ENCODE measurements at regions not wholly inside any gene's neighbourhood (a gene's known extent, or its start where the extent isn't known, plus 50 kb on each side); places are given as distances from the start of the nearest gene placed in this dataset.

DNA sequence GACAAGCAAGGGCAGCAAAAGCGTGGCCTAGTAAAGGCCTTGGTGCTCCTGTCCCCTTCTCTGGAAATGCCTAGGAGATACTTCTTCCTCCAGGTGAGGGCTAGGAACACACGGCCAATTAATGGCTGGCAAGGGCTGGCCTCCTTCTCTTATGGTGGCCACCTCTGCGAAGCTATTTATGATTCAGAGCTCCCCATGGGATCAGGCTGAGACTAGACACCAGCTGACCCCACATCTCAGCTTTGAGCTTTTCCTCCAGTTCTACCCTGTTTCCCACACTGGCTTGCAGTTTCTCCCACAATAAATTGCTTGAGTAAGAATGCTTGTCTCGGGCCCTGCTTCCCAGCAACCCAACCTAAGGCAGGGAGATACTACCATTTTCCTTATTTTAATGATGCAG lies 53.7 kb downstream of the CAMK2N1 start:
- ATAC-seq (no peak), DNase-seq (no peak)
- no peaks in the 10 kb centered on the region for H3K4me1 Mint-ChIP-seq
- H3K36me3 Mint-ChIP-seq (ENCODE audit: low read depth), result no peaks in the 10 kb centered on the region
- H3K4me3 Mint-ChIP-seq, result no peak overlapping the region
- no peak overlapping the region for H3K27ac Mint-ChIP-seq
- peaks cover 49% of the 10 kb centered on the region for H3K27me3 Mint-ChIP-seq
- no peaks in the 10 kb centered on the region for H3K9me3 Mint-ChIP-seq

DNA sequence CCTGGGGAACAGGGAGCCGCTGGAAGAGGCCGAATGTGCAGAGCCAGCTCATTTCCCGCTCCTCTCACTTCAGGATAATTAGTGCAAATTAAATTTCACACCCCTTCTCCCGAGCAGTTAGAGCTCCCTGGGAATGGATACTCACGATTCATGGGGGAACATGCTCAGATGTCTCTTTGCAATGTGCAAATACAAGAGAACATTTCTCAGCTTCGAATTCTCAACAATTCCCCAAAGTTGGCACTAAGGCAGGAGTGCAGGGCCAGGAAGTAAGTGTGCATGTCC lies 54.9 kb downstream of the CAMK2N1 start:
- DNase-seq, result no peak
- H3K4me3 Mint-ChIP-seq, result no peak overlapping the region
- H3K9me3 Mint-ChIP-seq, result no peaks in the 10 kb centered on the region
- H3K36me3 Mint-ChIP-seq (ENCODE audit: low read depth), result no peaks in the 10 kb centered on the region
- peaks cover 50% of the 10 kb centered on the region for H3K27me3 Mint-ChIP-seq
- no peak overlapping the region for H3K27ac Mint-ChIP-seq
- ATAC-seq, result no peak
- peaks cover 11% of the 10 kb centered on the region for H3K4me1 Mint-ChIP-seq

DNA sequence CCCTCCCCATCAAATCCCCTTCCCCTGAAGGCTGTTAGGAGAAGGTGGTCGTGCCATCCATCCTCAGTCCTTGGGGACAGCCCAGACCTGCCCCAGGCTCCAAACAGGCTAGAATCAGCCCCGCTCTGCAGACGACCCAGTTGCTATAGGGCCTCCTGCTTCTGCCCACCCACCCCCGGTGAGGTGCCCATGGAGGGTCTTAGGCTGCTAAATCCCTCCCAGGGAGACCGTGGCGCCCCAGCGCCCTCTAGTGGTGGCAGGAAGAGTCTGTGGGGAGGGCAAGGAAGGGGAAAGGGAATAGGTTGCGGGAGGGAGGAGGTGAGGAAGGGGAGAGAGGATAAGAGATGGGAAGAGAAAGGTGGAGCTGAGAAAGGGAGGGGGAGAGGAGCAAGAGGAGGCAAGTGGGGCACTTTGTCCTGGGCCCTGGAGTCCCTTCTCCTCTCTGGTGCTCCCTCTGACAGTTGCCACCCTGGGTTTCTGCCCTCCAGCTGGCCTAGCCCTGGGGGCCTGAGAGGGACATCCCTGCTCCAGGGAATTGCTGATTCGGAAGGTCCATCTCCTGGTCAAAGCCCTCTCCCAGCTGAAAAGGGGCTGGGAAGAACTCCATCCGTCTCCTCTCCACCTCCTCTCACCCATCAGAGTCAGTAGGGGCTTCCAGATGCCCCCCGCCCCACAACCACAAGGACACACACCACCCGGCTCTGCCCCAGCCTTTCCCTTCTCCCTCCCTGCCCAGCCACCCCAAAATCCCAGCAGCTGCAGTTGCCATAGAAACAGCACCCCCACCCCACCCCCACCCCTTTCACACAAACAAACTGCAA lies 55.4 kb downstream of the CAMK2N1 start:
- no peaks in the 10 kb centered on the region for H3K36me3 Mint-ChIP-seq (ENCODE audit: low read depth)
- H3K27me3 Mint-ChIP-seq, result peaks cover 51% of the 10 kb centered on the region
- no peak overlapping the region for H3K4me3 Mint-ChIP-seq
- no peak overlapping the region for H3K27ac Mint-ChIP-seq
- H3K4me1 Mint-ChIP-seq, result peaks cover 13% of the 10 kb centered on the region
- DNase-seq, result peak; percentile 66
- peak; percentile 42 for ATAC-seq
- H3K9me3 Mint-ChIP-seq, result peaks cover 1% of the 10 kb centered on the region

DNA sequence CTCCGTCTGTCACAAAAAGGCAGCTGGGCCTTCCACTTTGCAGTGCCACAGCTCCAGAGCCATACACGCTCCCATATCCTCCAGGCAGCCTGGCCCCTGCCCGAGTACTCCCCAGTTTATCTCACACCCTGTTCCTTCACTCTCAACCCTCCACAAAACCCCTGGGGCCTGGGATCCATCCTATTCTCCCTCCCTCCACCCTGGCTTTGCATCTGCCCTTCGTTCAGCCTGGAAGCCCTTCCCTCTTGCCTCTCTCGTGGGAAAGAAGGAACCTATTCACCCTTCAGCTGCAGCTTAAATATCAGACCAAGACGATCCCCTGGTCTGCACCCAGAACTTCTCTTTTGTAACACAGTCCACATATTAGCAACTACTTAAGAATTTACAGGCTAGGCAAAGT lies 56.7 kb downstream of the CAMK2N1 start:
- Mint-ChIP-seq H3K36me3 (ENCODE audit: low read depth) (no peaks in the 10 kb centered on the region), H3K27ac (no peak overlapping the region), H3K4me1 (peaks cover 13% of the 10 kb centered on the region), H3K9me3 (peaks cover 14% of the 10 kb centered on the region), H3K27me3 (peaks cover 45% of the 10 kb centered on the region), H3K4me3 (no peak overlapping the region)
- ATAC-seq, result no peak
- DNase-seq, result no peak

DNA sequence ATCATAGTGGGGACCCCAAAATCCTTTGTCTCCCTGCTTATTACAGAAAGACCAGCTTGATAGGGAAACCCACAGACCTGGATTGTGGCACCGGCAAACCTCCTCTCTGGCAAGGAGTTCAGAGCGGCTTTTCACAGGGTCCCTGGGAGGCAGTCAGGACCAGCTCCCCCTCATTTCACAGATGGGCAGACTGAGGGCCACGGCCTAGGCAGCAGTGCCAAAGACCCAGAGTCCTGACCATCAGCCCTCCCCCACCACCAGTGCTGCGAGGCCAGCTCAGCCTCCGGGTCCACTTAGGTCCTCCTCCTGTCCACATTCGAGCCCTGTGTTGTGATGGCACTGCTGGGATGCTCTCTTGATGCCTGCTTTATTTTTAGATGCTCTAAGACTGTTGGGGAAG lies 57.2 kb downstream of the CAMK2N1 start:
- no peak for ATAC-seq
- Mint-ChIP-seq H3K4me1 (peaks cover 13% of the 10 kb centered on the region), H3K9me3 (peaks cover 14% of the 10 kb centered on the region), H3K27ac (no peak overlapping the region), H3K27me3 (peaks cover 43% of the 10 kb centered on the region), H3K36me3 (ENCODE audit: low read depth) (no peaks in the 10 kb centered on the region), H3K4me3 (no peak overlapping the region)
- DNase-seq, result no peak

DNA sequence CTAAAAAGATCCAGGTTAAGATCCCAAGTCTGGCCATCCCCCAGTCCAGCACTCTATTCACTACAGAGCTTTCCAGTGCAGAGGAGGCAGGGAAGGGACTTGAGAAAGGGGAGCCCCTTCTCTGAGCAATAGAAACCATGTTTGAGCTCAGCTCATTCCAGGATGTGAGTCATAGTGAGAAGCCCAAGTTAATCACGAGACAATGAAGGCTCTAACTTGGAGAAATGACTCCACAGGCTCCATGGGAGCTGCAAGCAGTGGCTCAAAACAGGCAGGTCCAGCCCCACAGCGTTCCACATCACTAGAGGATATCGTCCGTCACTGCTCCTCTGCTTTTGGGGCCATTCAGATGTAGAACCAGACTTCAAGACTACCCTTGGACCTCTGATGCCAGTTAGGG lies 59.1 kb downstream of the CAMK2N1 start:
- H3K9me3 Mint-ChIP-seq, result peaks cover 29% of the 10 kb centered on the region
- peaks cover 13% of the 10 kb centered on the region for H3K4me1 Mint-ChIP-seq
- ATAC-seq (peak; percentile 79), DNase-seq (no peak)
- no peak overlapping the region for H3K27ac Mint-ChIP-seq
- H3K4me3 Mint-ChIP-seq, result no peak overlapping the region
- H3K27me3 Mint-ChIP-seq, result peaks cover 42% of the 10 kb centered on the region
- H3K36me3 Mint-ChIP-seq (ENCODE audit: low read depth), result peaks cover 6% of the 10 kb centered on the region

DNA sequence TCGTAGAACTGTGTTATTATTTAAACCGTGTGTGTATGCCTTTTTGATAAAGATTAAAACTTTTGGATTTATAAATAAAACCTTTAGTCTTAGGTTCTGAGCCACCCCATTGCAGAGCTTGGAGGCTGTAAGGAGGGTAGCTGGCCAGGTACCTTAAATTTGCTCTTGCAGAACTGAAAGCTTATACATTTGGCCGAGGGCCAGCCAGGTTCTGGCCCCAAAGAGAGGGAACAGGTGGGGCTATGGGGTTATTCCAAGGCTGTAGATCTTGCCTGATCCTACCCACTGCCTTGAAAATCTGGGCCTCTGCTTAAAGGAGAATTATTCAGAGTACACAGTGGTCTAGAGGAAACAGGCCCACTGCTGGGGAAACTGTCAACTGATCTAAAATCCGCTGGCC lies 59.6 kb downstream of the CAMK2N1 start:
- H3K27me3 Mint-ChIP-seq, result peaks cover 40% of the 10 kb centered on the region
- peaks cover 13% of the 10 kb centered on the region for H3K4me1 Mint-ChIP-seq
- H3K36me3 Mint-ChIP-seq (ENCODE audit: low read depth), result peaks cover 6% of the 10 kb centered on the region
- ATAC-seq, result no peak
- H3K27ac Mint-ChIP-seq, result no peak overlapping the region
- H3K4me3 Mint-ChIP-seq, result no peak overlapping the region
- DNase-seq, result no peak
- H3K9me3 Mint-ChIP-seq, result peaks cover 29% of the 10 kb centered on the region

DNA sequence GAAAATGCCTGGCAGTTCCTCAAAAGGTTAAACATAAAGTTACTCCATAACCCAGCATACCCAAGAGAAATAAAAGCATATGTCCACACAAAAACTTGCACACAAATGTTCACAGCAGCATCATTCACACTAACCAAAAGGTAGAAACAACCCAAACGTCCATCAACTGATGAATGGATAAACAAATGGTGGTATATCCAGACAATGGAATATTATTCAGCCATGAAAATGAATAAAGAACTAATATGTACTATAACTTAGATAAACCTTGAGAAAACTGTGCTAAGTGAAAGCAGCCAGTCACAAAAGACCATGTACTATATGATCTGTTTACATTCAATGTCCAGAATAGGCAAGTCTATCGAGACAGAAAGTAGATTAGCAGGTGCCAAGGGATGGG lies 60.4 kb downstream of the CAMK2N1 start:
- ATAC-seq (no peak), DNase-seq (no peak)

DNA sequence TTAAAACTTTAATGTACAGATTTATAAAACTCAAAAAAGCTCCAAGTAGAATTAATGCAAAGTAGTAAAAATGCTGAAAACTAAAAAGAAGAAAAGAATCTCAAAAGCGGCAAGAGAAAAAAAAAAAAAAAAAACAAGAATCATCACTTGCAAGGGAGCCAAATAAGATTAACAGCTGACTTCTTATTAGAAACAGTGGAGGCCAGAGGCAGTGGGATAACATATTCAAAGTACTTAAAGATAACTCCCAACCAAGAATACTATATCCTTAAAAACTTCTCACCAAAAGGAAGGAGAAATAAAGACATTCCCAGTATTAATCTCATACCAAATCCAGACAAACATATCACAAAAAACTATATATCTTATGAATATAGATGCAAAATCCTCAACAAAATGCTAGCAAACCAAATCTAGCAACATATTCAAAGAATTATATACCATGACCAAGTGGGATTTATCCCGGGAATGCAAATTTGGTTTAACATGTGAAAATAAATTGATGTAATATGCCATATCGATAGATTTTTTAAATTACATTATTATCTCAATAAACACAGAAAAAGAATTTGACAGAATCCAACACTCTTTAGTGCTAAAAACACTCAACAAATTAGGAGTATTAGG lies 62.7 kb downstream of the CAMK2N1 start:
- Mint-ChIP-seq H3K9me3 (peaks cover 35% of the 10 kb centered on the region), H3K4me3 (no peak overlapping the region), H3K36me3 (ENCODE audit: low read depth) (peaks cover 6% of the 10 kb centered on the region), H3K27ac (no peak overlapping the region), H3K4me1 (peaks cover 13% of the 10 kb centered on the region), H3K27me3 (peaks cover 39% of the 10 kb centered on the region)
- ATAC-seq, result no peak
- no peak for DNase-seq

More for the DNA sequence above, 60.4 kb downstream of the CAMK2N1 start:
- Mint-ChIP-seq H3K4me3 (no peak overlapping the region), H3K9me3 (peaks cover 35% of the 10 kb centered on the region), H3K27ac (no peak overlapping the region), H3K36me3 (ENCODE audit: low read depth) (peaks cover 6% of the 10 kb centered on the region), H3K27me3 (peaks cover 40% of the 10 kb centered on the region), H3K4me1 (peaks cover 13% of the 10 kb centered on the region)

DNA sequence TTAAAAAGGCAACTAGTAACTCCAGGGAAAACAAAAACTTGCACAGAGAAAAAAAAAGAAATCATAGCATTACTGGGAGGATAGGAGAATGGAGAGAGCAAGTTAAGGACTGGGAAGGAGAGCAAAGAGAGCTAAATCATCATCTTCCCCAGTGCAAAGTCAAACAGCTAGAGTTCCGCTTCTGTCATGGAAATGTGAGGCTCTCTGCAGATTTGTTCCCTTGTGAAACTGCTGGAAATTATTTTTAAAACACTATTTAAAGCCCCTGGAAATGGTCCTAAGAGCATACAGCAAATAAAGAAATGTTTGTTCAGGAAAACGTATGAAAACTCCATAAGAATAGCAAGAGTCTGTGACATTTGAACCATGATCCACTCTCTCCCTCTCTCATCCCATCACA lies 64.6 kb downstream of the CAMK2N1 start:
- peaks cover 6% of the 10 kb centered on the region for H3K36me3 Mint-ChIP-seq (ENCODE audit: low read depth)

DNA sequence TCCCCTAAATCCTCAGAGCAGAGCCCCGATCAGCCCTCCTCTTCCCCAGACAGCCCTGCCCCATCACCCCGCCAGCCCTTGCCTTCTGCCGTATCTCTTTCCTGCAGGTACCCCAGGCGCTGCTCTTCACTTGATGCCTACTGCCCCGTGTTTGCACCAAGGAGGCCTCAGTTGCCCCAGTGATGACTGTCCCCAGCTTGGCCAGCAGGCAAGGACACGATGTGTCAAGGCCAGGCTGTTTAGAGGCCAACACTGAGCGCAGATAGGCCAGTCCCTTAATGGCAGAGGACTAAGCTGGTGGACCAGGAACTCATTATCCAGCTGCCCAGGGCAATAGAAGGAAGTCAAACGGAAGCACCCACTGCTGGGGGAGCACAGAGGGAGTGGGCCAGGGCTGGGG lies 68.4 kb downstream of the CAMK2N1 start:
- no peak for ATAC-seq
- Mint-ChIP-seq H3K9me3 (peaks cover 11% of the 10 kb centered on the region), H3K36me3 (ENCODE audit: low read depth) (peaks cover 2% of the 10 kb centered on the region), H3K27me3 (peaks cover 26% of the 10 kb centered on the region), H3K4me1 (no peaks in the 10 kb centered on the region), H3K4me3 (no peak overlapping the region), H3K27ac (no peak overlapping the region)
- no peak for DNase-seq

More for the DNA sequence above, 64.6 kb downstream of the CAMK2N1 start:
- Mint-ChIP-seq H3K27me3 (peaks cover 36% of the 10 kb centered on the region), H3K4me3 (no peak overlapping the region), H3K27ac (no peak overlapping the region), H3K9me3 (peaks cover 35% of the 10 kb centered on the region), H3K4me1 (peaks cover 5% of the 10 kb centered on the region)
- DNase-seq (no peak), ATAC-seq (no peak)

DNA sequence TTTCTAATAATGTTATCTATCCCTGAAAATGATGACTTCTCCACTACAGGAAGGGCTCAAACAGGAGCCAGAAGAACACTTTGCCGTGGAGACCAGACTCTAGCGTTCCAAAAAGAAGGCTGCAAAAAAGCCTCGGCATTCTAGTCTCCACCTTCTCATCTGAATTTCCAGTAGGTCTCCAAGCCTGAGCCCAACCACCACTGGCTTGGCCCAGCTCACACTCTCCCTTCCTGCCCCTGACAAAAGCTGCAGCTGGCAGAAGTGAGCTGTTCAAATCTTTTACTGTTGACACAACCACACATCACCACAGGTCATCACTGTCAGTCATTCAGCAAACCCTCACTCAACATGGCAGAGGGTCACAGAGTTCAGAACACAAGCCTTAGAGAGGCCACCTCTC lies 69.3 kb downstream of the CAMK2N1 start:
- Mint-ChIP-seq H3K9me3 (peaks cover 6% of the 10 kb centered on the region), H3K36me3 (ENCODE audit: low read depth) (no peaks in the 10 kb centered on the region), H3K4me3 (no peak overlapping the region), H3K27me3 (peaks cover 24% of the 10 kb centered on the region), H3K27ac (no peak overlapping the region), H3K4me1 (no peaks in the 10 kb centered on the region)
- ATAC-seq (no peak), DNase-seq (no peak)

DNA sequence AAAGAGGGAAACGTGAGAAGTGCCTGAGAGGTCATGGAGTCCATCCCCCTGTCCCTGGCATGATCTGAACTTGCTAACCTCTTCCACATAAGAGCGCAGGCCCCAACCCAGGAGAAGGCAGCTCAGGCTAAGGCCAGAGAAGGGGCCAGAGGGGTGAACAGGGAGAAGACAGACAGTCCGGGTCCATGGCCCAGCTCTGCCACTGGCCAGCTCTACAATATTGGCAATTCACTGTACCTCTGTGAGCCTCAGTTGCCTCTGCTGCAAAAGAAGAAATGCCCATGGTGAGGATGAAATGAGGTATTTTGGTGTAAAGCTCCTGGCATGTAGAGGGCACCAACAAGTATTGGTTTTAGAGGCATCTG lies 72.3 kb downstream of the CAMK2N1 start:
- DNase-seq, result no peak
- no peaks in the 10 kb centered on the region for H3K36me3 Mint-ChIP-seq (ENCODE audit: low read depth)
- H3K27ac Mint-ChIP-seq, result no peak overlapping the region
- H3K27me3 Mint-ChIP-seq, result peaks cover 4% of the 10 kb centered on the region
- peaks cover 1% of the 10 kb centered on the region for H3K4me1 Mint-ChIP-seq
- H3K4me3 Mint-ChIP-seq, result no peak overlapping the region
- ATAC-seq, result no peak
- no peaks in the 10 kb centered on the region for H3K9me3 Mint-ChIP-seq

DNA sequence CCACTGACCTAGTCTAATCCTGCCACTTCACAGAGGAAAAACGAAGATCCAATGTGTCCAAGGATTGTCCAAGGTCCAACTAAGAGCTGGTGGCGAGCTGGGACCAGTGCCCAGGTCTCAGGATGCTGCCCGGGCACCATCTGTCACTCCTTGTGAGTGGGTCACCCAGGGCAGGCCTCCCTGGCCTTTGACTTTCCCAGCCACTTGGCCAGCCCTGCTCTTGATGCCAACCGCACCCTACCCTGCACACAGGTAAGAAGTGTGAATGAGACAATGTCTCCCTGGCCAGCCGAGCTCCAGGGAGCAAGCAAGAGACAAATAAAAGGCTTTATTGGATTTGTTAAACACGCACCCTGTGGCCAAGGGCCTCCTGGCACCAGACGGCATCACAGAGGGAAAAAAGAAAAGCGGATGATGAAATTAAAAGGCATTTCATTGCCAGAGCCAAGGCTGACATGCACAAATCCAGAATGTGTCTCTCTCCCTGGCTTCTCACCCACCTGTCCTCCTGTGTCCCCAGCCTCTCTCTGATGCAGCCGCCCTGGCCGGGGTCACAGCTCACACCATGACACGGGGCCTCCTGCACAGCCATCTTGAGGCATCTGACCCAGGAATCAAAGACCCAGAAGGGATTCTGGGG lies 72.8 kb downstream of the CAMK2N1 start:
- Mint-ChIP-seq H3K27me3 (peaks cover 3% of the 10 kb centered on the region), H3K9me3 (no peaks in the 10 kb centered on the region), H3K4me1 (peaks cover 1% of the 10 kb centered on the region), H3K4me3 (no peak overlapping the region), H3K27ac (no peak overlapping the region), H3K36me3 (ENCODE audit: low read depth) (no peaks in the 10 kb centered on the region)
- DNase-seq (no peak), ATAC-seq (no peak)
